ENCODE measurements at regions not wholly inside any gene's neighbourhood (a gene's known extent, or its start where the extent isn't known, plus 50 kb on each side); places are given as distances from the start of the nearest gene placed in this dataset.
"Not testable (repeated sequence)": the region's sequence is repeated elsewhere in the genome, so short reads cannot be mapped to it uniquely, and the experiment has no call there.

DNA sequence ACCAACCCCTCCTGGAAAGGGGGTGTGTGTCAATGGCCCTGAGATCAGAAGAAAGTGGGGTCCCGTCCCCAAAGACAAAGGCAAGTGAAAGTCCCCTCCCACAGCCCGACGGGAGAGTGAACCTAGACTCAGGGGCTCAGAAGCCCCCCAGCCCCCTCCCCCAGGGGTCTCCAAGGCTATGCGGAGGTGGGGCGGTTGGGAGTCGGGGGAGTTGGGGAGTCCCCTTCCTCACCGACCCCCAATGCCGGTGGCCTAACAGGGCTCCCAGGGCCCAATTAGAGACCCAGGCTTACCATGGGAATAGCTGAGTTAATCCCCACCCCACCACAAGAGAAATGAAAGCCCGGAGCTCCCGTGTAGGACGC, 105.4 kb downstream of the SPATA31A6 start:
- TF ChIP-seq POLR2A (IDR thresholded peaks at IDR 0.05): not testable (repeated sequence)
- TF ChIP-seq, protein P1, sequence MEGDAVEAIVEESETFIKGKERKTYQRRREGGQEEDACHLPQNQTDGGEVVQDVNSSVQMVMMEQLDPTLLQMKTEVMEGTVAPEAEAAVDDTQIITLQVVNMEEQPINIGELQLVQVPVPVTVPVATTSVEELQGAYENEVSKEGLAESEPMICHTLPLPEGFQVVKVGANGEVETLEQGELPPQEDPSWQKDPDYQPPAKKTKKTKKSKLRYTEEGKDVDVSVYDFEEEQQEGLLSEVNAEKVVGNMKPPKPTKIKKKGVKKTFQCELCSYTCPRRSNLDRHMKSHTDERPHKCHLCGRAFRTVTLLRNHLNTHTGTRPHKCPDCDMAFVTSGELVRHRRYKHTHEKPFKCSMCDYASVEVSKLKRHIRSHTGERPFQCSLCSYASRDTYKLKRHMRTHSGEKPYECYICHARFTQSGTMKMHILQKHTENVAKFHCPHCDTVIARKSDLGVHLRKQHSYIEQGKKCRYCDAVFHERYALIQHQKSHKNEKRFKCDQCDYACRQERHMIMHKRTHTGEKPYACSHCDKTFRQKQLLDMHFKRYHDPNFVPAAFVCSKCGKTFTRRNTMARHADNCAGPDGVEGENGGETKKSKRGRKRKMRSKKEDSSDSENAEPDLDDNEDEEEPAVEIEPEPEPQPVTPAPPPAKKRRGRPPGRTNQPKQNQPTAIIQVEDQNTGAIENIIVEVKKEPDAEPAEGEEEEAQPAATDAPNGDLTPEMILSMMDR (IDR thresholded peaks at IDR 0.05): not testable (repeated sequence)

Data from sigmoid colon (tissue), 3 donors.